ENCODE measurements at regions not wholly inside any gene's neighbourhood (a gene's known extent, or its start where the extent isn't known, plus 50 kb on each side); places are given as distances from the start of the nearest gene placed in this dataset.

DNA sequence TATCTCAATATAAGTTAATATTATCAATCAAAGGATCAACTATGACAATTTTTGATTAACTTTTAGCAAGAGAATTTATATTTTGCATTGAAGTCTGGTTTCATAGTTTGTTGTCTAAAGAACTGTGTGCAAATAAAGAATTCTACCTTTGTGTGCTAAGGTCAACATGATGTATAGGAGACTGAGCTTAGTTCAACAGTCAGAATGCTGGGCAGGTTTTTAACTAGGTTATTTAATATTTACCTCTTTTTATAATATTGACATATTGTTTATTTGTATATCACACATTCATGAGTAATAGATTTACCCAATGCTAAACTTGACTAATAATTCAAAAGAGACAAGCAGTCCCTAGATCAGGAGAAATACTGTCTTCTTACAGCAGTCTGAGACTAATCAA lies 831.4 kb downstream of the DSC3 start:
- Histone ChIP-seq H3K4me2 (replicated peaks; ENCODE audit: low read depth, low read length, poor library complexity, severe bottlenecking) (no peak overlapping the region), H3K4me1 (ENCODE audit: control insufficient read depth in 2 of 2, insufficient read depth in 2 of 2, low read length in 2 of 2) (no peaks in the 10 kb centered on the region), H3K9me3 (ENCODE audit: control extremely low read depth in 1 of 3, control insufficient read depth in 2 of 3, insufficient read depth in 1 of 3, low read length in 2 of 3) (peaks cover 0 to 11% (median 0%) of the 10 kb centered on the region in 3 donors), H3K27me3 (replicated peaks in 1 of 4; ENCODE audit: control extremely low read depth in 1 of 4, control insufficient read depth in 3 of 4, insufficient read depth in 4 of 4, low read length in 3 of 4) (no peaks in the 10 kb centered on the region), H3K4me3 (ENCODE audit: control extremely low read depth in 1 of 5, extremely low read depth in 1 of 5, insufficient read depth in 1 of 5, low read depth in 2 of 5, low read length in 4 of 5) (no peak overlapping the region), H4K20me1 (ENCODE audit: control insufficient read depth, insufficient read depth, low read length, poor library complexity, severe bottlenecking) (no peaks in the 10 kb centered on the region), H3K36me3 (replicated peaks in 1 of 2; ENCODE audit: control extremely low read depth in 1 of 2, control insufficient read depth in 1 of 2, extremely low read depth in 1 of 2, insufficient read depth in 2 of 2, low read length in 1 of 2) (no peaks in the 10 kb centered on the region), H3K79me2 (ENCODE audit: control insufficient read depth, insufficient read depth, low read length) (no peaks in the 10 kb centered on the region), H3K27ac (ENCODE audit: low read length in 2 of 2) (no peak overlapping the region), H2AFZ (ENCODE audit: insufficient read depth, low read depth, low read length, poor library complexity, severe bottlenecking) (no peak overlapping the region), H3K9ac (ENCODE audit: low read length) (no peak overlapping the region)
- no peaks in the 10 kb centered on the region for H3K9me3 Mint-ChIP-seq (ENCODE audit: insufficient read depth)
- TF ChIP-seq EZH2 (IDR thresholded peaks at IDR 0.05; ENCODE audit: borderline replicate concordance, insufficient read depth, low read depth, low read length, poor library complexity, severe bottlenecking), result no peak
- TF ChIP-seq CTCF (IDR thresholded peaks at IDR 0.05), result no peak
- H3K4me3 Mint-ChIP-seq, result no peak overlapping the region
- CTCF ChIA-PET, result no interaction called here
- POLR2A ChIA-PET, result no interaction called here
- intact Hi-C loops (cut with micrococcal nuclease), result no loop called here
- H3K27ac Mint-ChIP-seq, result no peak overlapping the region
- ATAC-seq (ENCODE audit: low read depth) (no peak), DNase-seq (no peak)
- H3K27me3 Mint-ChIP-seq, result no peaks in the 10 kb centered on the region
- H3K4me1 Mint-ChIP-seq, result no peaks in the 10 kb centered on the region

DNA sequence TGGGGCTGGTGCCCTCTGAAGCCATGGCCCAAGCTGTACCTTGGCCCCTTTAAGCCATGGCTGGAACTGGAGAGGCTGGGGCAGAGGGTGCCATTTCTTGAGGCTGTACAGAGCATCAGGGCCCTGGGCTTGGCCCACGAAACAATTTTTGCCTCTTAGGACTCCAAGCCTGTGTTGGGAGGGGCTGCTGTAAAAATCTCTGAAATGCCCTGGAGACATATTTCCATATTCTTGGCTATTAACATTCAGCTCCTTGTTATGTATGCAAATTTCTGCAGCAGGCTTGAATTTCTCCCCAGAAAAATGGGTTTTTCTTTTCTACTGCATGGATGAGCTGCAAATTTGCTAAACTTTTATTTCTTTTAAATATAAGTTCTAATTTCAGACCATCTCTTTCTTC lies 834.0 kb downstream of the DSC3 start:
- H4K20me1 ChIP-seq (ENCODE audit: control insufficient read depth, insufficient read depth, low read length, poor library complexity, severe bottlenecking), result no peaks in the 10 kb centered on the region
- H3K79me2 ChIP-seq (ENCODE audit: control insufficient read depth, insufficient read depth, low read length), result no peaks in the 10 kb centered on the region
- H3K27ac ChIP-seq (ENCODE audit: low read length in 2 of 2), result no peak overlapping the region
- H3K36me3 ChIP-seq (replicated peaks in 1 of 2; ENCODE audit: control extremely low read depth in 1 of 2, control insufficient read depth in 1 of 2, extremely low read depth in 1 of 2, insufficient read depth in 2 of 2, low read length in 1 of 2), result no peaks in the 10 kb centered on the region
- intact Hi-C loops (cut with micrococcal nuclease), result no loop called here
- Mint-ChIP-seq H3K9me3 (ENCODE audit: insufficient read depth) (peaks cover 2% of the 10 kb centered on the region), H3K4me3 (no peak overlapping the region), H3K4me1 (no peaks in the 10 kb centered on the region), H3K27ac (no peak overlapping the region), H3K27me3 (no peaks in the 10 kb centered on the region)
- WGBS (ENCODE audit: insufficient coverage), result no CpG with 5 or more reads among the region's 1 CpG
- ChIA-PET CTCF (no interaction called here), POLR2A (no interaction called here)
- TF ChIP-seq EZH2 (IDR thresholded peaks at IDR 0.05; ENCODE audit: borderline replicate concordance, insufficient read depth, low read depth, low read length, poor library complexity, severe bottlenecking), result no peak
- no peak for TF ChIP-seq CTCF (IDR thresholded peaks at IDR 0.05)
- no peaks in the 10 kb centered on the region for H3K27me3 ChIP-seq (replicated peaks in 1 of 4; ENCODE audit: control extremely low read depth in 1 of 4, control insufficient read depth in 3 of 4, insufficient read depth in 4 of 4, low read length in 3 of 4)
- no peak overlapping the region for H3K9ac ChIP-seq (ENCODE audit: low read length)
- no peak overlapping the region for H3K4me3 ChIP-seq (ENCODE audit: control extremely low read depth in 1 of 5, extremely low read depth in 1 of 5, insufficient read depth in 1 of 5, low read depth in 2 of 5, low read length in 4 of 5)
- no peak overlapping the region for H3K4me2 ChIP-seq (replicated peaks; ENCODE audit: low read depth, low read length, poor library complexity, severe bottlenecking)
- DNase-seq (no peak), ATAC-seq (ENCODE audit: low read depth) (no peak)
- H3K9me3 ChIP-seq (ENCODE audit: control extremely low read depth in 1 of 3, control insufficient read depth in 2 of 3, insufficient read depth in 1 of 3, low read length in 2 of 3), result peaks cover 0 to 13% (median 0%) of the 10 kb centered on the region in 3 donors
- H2AFZ ChIP-seq (ENCODE audit: insufficient read depth, low read depth, low read length, poor library complexity, severe bottlenecking), result no peak overlapping the region
- H3K4me1 ChIP-seq (ENCODE audit: control insufficient read depth in 2 of 2, insufficient read depth in 2 of 2, low read length in 2 of 2), result no peaks in the 10 kb centered on the region

All from B cell (primary cell).